HS-5 (cell line): ENCODE measurements at regions not wholly inside any gene's neighbourhood (a gene's known extent, or its start where the extent isn't known, plus 50 kb on each side); places are given as distances from the start of the nearest gene placed in this dataset.
A peak's percentile ranks its signal among the peaks of the same experiment; 100 is the strongest.
"Not testable (repeated sequence)": the region's sequence is repeated elsewhere in the genome, so short reads cannot be mapped to it uniquely, and the experiment has no call there.

Source experiments
- DNase-seq: peaks from one replicate; pipeline ENCODE4 v3.0.0-alpha.2; 2012; ENCODE audit warnings: low read depth

- DNase-seq: peak; percentile 23
Measured at GRCh38 chr6:141498977-141499376, 633.7 kb upstream of the GJE1 start.

- no peak for DNase-seq
Measured at GRCh38 chr6:141492521-141493284, 640.0 kb upstream of the GJE1 start.

- DNase-seq: no peak
Measured at GRCh38 chr6:141491684-141492083, 641.0 kb upstream of the GJE1 start.

GRCh38 chr6:141490982-141491381 lies 641.7 kb upstream of the GJE1 start:
- DNase-seq: no peak

- no peak for DNase-seq
Measured at GRCh38 chr6:141488488-141488887, 644.2 kb upstream of the GJE1 start.

- DNase-seq: no peak
Measured at GRCh38 chr6:141486942-141487341, 645.8 kb upstream of the GJE1 start.

- no peak for DNase-seq
Measured at GRCh38 chr6:141484711-141485110, 648.0 kb upstream of the GJE1 start.

GRCh38 chr6:141483598-141484061 lies 649.1 kb upstream of the GJE1 start:
- peak; percentile 88 for DNase-seq

- DNase-seq: no peak
Measured at GRCh38 chr6:141482796-141483597, 649.7 kb upstream of the GJE1 start.

- DNase-seq: no peak
Measured at GRCh38 chr6:141475259-141475658, 657.5 kb upstream of the GJE1 start.

- no peak for DNase-seq
Measured at GRCh38 chr6:141472162-141472928, 660.4 kb upstream of the GJE1 start.

- no peak for DNase-seq
Measured at GRCh38 chr6:141470810-141471209, 661.9 kb upstream of the GJE1 start.

GRCh38 chr6:141467881-141468280 lies 664.8 kb upstream of the GJE1 start:
- no peak for DNase-seq

GRCh38 chr6:141467041-141467440 lies 665.7 kb upstream of the GJE1 start:
- no peak for DNase-seq

GRCh38 chr6:141464896-141465295 lies 667.8 kb upstream of the GJE1 start:
- DNase-seq: no peak

GRCh38 chr6:141464490-141464889 lies 668.2 kb upstream of the GJE1 start:
- DNase-seq: no peak

- no peak for DNase-seq
Measured at GRCh38 chr6:141463237-141463977, 669.3 kb upstream of the GJE1 start.

GRCh38 chr6:141460743-141461484 lies 671.8 kb upstream of the GJE1 start:
- DNase-seq: no peak

- DNase-seq: not testable (repeated sequence)
Measured at GRCh38 chr6:141460245-141460644, 672.5 kb upstream of the GJE1 start.

GRCh38 chr6:141457984-141458383 lies 674.7 kb upstream of the GJE1 start:
- DNase-seq: not testable (repeated sequence)

GRCh38 chr6:141452354-141452686 lies 680.4 kb upstream of the GJE1 start:
- DNase-seq: no peak
